ENCODE measurements at regions not wholly inside any gene's neighbourhood (a gene's known extent, or its start where the extent isn't known, plus 50 kb on each side); places are given as distances from the start of the nearest gene placed in this dataset.
"Not testable (repeated sequence)": the region's sequence is repeated elsewhere in the genome, so short reads cannot be mapped to it uniquely, and the experiment has no call there.

DNA sequence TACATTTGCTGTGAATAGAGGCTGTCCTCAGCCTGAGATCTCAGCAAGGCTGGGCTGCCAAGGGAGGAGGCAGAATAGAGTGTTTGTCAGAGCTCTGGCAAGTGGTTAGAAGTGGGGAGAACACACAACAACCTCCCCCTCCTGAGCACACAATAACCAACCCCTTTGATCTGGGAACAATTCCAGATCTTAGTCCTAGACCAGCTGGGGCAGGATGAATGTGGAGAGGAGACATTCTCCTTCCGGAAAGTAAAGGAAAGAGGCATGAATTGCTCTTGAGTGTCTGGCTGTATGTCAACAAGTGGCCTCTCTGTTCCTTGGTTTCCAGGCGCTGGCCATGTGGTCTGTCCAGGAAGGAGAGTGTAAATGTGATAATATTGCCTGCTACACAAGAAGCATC lies 114.9 kb upstream of the TMTC4 start:
- H3K4me2 ChIP-seq (ENCODE audit: low read depth, low read length, poor library complexity, severe bottlenecking) = no peak overlapping the region
- H3K9ac ChIP-seq (ENCODE audit: low read length) = no peak overlapping the region
- H3K27ac ChIP-seq (ENCODE audit: low read length) = no peak overlapping the region
- no peak for DNase-seq
- no peak overlapping the region for H3K4me3 ChIP-seq (ENCODE audit: low read length)
- H2AFZ ChIP-seq (ENCODE audit: low read length) = no peak overlapping the region
- H3K9me3 ChIP-seq (ENCODE audit: low read length) = no peaks in the 10 kb centered on the region
- peaks cover 2% of the 10 kb centered on the region; the same call in 1 of the 2 replicates for H3K27me3 ChIP-seq (ENCODE audit: low read length)
- no peaks in the 10 kb centered on the region for H3K9me2 ChIP-seq (replicated peaks; ENCODE audit: insufficient read depth, low read length)
- no peaks in the 10 kb centered on the region for H4K20me1 ChIP-seq (ENCODE audit: insufficient read depth, low read depth, low read length)
- no peaks in the 10 kb centered on the region for H3K79me2 ChIP-seq (ENCODE audit: low read length)
- H3K36me3 ChIP-seq (ENCODE audit: insufficient read depth, low read length) = no peaks in the 10 kb centered on the region
- H3K4me1 ChIP-seq (ENCODE audit: low read length) = no peaks in the 10 kb centered on the region

DNA sequence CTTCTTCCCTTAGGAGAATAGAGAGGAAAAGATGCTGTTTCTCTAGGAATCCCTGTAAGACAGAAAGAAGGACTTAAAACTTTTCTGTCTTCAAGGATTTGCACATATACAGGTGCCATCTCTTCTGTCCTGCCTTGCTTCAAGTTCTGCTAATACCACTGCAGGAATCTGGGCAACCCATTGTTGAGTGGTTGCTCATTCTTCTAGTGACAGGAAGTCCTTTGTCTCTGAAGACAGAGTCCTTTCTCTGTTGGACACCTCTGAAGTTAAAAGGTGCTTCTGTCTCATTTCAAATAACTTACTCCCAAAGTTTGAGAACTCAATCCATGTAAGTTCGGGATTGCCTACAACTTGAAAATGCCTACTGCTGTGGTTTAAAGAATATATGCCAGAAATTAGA lies 114.4 kb upstream of the TMTC4 start:
- no peak overlapping the region for H2AFZ ChIP-seq (ENCODE audit: low read length)
- H3K27me3 ChIP-seq (ENCODE audit: low read length) = peaks cover 2% of the 10 kb centered on the region; the same call in 1 of the 2 replicates

DNA sequence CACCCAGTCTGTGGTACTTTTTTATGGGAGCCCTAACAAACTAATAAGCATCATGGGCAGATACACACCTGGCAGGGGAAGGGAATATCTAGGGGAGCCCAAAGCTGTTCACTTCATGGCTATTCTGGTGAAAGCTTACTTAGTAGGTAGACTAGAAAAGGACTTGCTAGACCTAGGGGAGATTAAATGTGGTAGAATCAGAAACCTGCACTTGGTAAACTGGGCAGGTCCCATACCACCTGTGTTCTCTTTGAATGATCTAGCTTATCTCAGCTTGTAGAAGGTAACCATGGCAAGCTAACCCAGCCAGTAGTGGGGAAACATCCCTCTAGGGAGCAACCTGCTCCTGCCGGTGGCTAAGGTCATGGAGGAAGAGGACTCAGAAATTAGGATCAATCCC lies 113.9 kb upstream of the TMTC4 start:
- Histone ChIP-seq H3K27me3 (ENCODE audit: low read length) (peaks cover 2% of the 10 kb centered on the region; the same call in 1 of the 2 replicates), H3K9ac (ENCODE audit: low read length) (no peak overlapping the region), H3K4me1 (ENCODE audit: low read length) (no peaks in the 10 kb centered on the region), H2AFZ (ENCODE audit: low read length) (no peak overlapping the region), H3K4me2 (ENCODE audit: low read depth, low read length, poor library complexity, severe bottlenecking) (no peak overlapping the region), H3K9me3 (ENCODE audit: low read length) (no peaks in the 10 kb centered on the region), H3K9me2 (replicated peaks; ENCODE audit: insufficient read depth, low read length) (no peaks in the 10 kb centered on the region), H3K79me2 (ENCODE audit: low read length) (no peaks in the 10 kb centered on the region), H3K36me3 (ENCODE audit: insufficient read depth, low read length) (no peaks in the 10 kb centered on the region), H4K20me1 (ENCODE audit: insufficient read depth, low read depth, low read length) (no peaks in the 10 kb centered on the region), H3K4me3 (ENCODE audit: low read length) (no peak overlapping the region), H3K27ac (ENCODE audit: low read length) (no peak overlapping the region)
- no peak for DNase-seq

More for the DNA sequence above, 114.4 kb upstream of the TMTC4 start:
- no peak overlapping the region for H3K4me3 ChIP-seq (ENCODE audit: low read length)
- no peaks in the 10 kb centered on the region for H3K9me3 ChIP-seq (ENCODE audit: low read length)
- H3K9me2 ChIP-seq (replicated peaks; ENCODE audit: insufficient read depth, low read length) = no peaks in the 10 kb centered on the region
- no peak for DNase-seq
- no peak overlapping the region for H3K27ac ChIP-seq (ENCODE audit: low read length)
- H3K79me2 ChIP-seq (ENCODE audit: low read length) = no peaks in the 10 kb centered on the region
- H3K4me2 ChIP-seq (ENCODE audit: low read depth, low read length, poor library complexity, severe bottlenecking) = no peak overlapping the region
- H3K4me1 ChIP-seq (ENCODE audit: low read length) = no peaks in the 10 kb centered on the region
- no peaks in the 10 kb centered on the region for H3K36me3 ChIP-seq (ENCODE audit: insufficient read depth, low read length)
- H4K20me1 ChIP-seq (ENCODE audit: insufficient read depth, low read depth, low read length) = no peaks in the 10 kb centered on the region
- H3K9ac ChIP-seq (ENCODE audit: low read length) = no peak overlapping the region

DNA sequence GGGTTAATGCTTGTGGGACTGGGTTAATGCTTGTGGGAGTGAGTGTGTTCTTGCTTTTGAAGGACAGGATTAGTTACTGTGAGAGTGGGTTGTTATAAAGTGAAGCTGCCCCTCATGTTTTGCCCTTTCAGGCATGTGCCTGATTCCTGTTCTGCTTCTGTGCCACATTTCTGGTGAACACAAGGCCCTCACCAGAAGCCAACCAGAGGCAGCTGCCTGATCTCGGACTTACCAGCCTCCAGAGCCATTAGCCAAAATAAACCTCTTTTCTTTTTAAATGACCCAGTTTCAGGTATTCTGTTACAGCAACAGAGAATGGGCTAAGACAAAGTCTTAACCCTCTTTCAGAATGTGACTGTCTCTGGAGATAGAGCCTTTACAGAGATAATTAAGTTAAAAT lies 113.3 kb upstream of the TMTC4 start:
- Histone ChIP-seq H3K27ac (ENCODE audit: low read length) (no peak overlapping the region), H2AFZ (ENCODE audit: low read length) (no peak overlapping the region), H3K4me1 (ENCODE audit: low read length) (no peaks in the 10 kb centered on the region), H3K36me3 (ENCODE audit: insufficient read depth, low read length) (no peaks in the 10 kb centered on the region), H3K9me2 (replicated peaks; ENCODE audit: insufficient read depth, low read length) (no peaks in the 10 kb centered on the region), H3K27me3 (ENCODE audit: low read length) (peaks cover 2% of the 10 kb centered on the region; the same call in 1 of the 2 replicates), H3K79me2 (ENCODE audit: low read length) (no peaks in the 10 kb centered on the region), H3K9me3 (ENCODE audit: low read length) (no peaks in the 10 kb centered on the region), H3K9ac (ENCODE audit: low read length) (no peak overlapping the region), H4K20me1 (ENCODE audit: insufficient read depth, low read depth, low read length) (no peaks in the 10 kb centered on the region), H3K4me3 (ENCODE audit: low read length) (no peak overlapping the region), H3K4me2 (ENCODE audit: low read depth, low read length, poor library complexity, severe bottlenecking) (no peak overlapping the region)
- DNase-seq = no peak

DNA sequence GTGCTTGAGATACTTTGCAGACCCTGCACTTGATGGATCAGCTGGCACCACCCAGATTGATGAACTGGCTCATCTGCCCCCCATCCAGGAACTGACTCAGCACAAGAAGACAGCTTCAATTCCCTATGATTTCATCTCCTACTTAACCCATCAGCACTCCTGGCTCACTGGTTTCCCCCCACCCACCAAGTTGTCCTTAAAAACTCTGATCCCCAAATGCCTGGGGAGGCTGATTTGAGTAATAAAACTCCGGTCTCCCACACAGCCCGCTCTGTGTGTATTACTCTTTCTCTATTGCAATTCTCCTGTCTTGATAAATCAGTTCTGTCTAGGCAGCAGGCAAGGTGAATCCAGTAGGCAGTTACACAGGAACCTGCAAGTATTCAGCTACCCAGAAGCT lies 102.1 kb upstream of the TMTC4 start:
- not testable (repeated sequence) for H3K27ac ChIP-seq (ENCODE audit: low read length); H3K27me3 ChIP-seq (ENCODE audit: low read length); H3K9ac ChIP-seq (ENCODE audit: low read length); H4K20me1 ChIP-seq (ENCODE audit: insufficient read depth, low read depth, low read length); H3K79me2 ChIP-seq (ENCODE audit: low read length); H3K9me2 ChIP-seq (replicated peaks; ENCODE audit: insufficient read depth, low read length); H3K4me3 ChIP-seq (ENCODE audit: low read length); H3K36me3 ChIP-seq (ENCODE audit: insufficient read depth, low read length); DNase-seq; H3K4me2 ChIP-seq (ENCODE audit: low read depth, low read length, poor library complexity, severe bottlenecking); H2AFZ ChIP-seq (ENCODE audit: low read length); H3K9me3 ChIP-seq (ENCODE audit: low read length); H3K4me1 ChIP-seq (ENCODE audit: low read length)

DNA sequence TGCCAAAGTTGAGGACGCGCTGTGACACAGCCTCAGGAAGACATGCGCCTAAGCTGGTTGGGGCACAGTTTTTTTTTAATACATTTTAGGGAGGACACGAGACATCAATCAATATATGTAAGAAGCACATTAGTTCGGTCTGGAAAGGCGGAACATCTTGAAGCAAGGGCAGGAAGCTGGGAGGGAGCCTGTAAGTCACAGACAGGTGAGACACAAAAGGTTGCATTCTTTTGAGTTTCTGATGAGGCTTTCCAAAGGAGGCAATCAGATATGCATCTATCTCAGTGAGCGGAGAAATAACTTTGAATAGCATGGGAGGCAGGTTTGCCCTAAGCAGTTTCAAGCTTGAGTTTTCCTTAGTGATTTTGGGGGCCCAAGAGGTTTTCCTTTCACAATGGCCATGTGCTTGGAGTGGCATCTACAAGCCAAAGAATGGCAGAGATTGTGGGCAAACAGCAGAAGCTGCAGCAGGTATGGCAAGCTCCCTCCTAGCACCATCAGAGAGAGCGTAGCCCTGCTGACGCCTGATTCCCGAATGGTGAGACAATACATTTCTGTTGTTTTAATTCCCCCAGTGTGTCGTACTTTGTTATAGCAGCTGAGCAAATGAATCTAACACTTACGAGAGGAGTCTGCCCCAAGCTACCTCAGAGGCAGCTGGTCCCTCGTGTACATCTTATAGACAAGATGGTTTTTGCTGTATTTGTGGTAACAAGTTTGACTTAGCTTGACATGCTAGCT lies 99.5 kb upstream of the TMTC4 start:
- Histone ChIP-seq H3K4me2 (ENCODE audit: low read depth, low read length, poor library complexity, severe bottlenecking) (no peak overlapping the region), H3K9ac (ENCODE audit: low read length) (no peak overlapping the region), H3K4me3 (ENCODE audit: low read length) (no peak overlapping the region), H3K4me1 (ENCODE audit: low read length) (no peaks in the 10 kb centered on the region), H3K9me3 (ENCODE audit: low read length) (no peaks in the 10 kb centered on the region), H3K27ac (ENCODE audit: low read length) (no peak overlapping the region), H4K20me1 (ENCODE audit: insufficient read depth, low read depth, low read length) (no peaks in the 10 kb centered on the region), H2AFZ (ENCODE audit: low read length) (no peak overlapping the region), H3K27me3 (ENCODE audit: low read length) (no peaks in the 10 kb centered on the region), H3K36me3 (ENCODE audit: insufficient read depth, low read length) (no peaks in the 10 kb centered on the region), H3K9me2 (replicated peaks; ENCODE audit: insufficient read depth, low read length) (no peaks in the 10 kb centered on the region), H3K79me2 (ENCODE audit: low read length) (no peaks in the 10 kb centered on the region)
- DNase-seq = no peak

DNA sequence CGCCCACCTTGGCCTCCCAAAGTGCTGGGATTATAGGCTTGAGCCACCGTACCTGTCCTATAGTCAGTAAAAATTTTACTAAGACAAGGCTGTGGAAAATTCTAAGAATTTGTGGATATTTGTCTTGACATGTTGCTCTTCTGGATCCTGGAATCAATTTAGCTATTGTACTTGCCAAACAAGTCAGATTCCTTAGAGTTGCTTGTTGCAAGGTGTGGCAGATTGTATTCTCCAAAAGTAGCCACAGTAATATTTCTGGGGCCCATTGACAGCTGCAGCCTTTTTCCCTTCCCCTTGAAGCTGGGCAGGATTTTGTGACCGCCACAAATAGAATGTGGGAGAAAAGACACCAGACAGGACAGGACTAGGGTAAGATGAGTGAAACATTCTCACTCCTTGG lies 98.8 kb upstream of the TMTC4 start:
- H3K9me3 ChIP-seq (ENCODE audit: low read length) = no peaks in the 10 kb centered on the region
- H3K9ac ChIP-seq (ENCODE audit: low read length) = no peak overlapping the region
- H3K27ac ChIP-seq (ENCODE audit: low read length) = no peak overlapping the region
- DNase-seq = no peak
- no peak overlapping the region for H3K4me3 ChIP-seq (ENCODE audit: low read length)
- H3K4me1 ChIP-seq (ENCODE audit: low read length) = no peaks in the 10 kb centered on the region
- H3K79me2 ChIP-seq (ENCODE audit: low read length) = no peaks in the 10 kb centered on the region
- no peak overlapping the region for H2AFZ ChIP-seq (ENCODE audit: low read length)
- H3K4me2 ChIP-seq (ENCODE audit: low read depth, low read length, poor library complexity, severe bottlenecking) = no peak overlapping the region
- no peaks in the 10 kb centered on the region for H3K9me2 ChIP-seq (replicated peaks; ENCODE audit: insufficient read depth, low read length)
- no peaks in the 10 kb centered on the region for H4K20me1 ChIP-seq (ENCODE audit: insufficient read depth, low read depth, low read length)
- H3K36me3 ChIP-seq (ENCODE audit: insufficient read depth, low read length) = no peaks in the 10 kb centered on the region
- no peaks in the 10 kb centered on the region for H3K27me3 ChIP-seq (ENCODE audit: low read length)

DNA sequence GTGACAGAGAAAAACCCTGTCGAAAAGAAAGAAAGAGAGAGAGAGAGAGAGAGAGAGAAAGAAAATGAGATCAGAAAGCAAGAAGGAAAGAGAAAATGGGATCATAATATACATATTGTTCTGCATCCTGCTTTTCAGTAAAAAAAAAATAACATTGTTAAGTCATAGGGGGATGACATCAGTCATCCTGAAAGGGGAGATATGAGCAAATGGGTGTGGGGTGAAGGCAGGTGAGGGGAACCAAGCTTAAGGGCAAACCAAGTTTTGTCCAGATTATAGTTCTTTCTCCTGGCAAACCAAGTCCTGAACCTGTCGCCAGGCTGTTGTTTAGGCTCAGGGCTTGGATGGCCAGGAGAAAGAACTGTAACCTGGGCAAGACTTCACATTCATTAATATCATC lies 92.6 kb upstream of the TMTC4 start:
- Histone ChIP-seq H3K4me3 (ENCODE audit: low read length) (no peak overlapping the region), H3K36me3 (ENCODE audit: insufficient read depth, low read length) (no peaks in the 10 kb centered on the region), H2AFZ (ENCODE audit: low read length) (no peak overlapping the region), H3K4me1 (ENCODE audit: low read length) (no peaks in the 10 kb centered on the region), H3K9me3 (ENCODE audit: low read length) (no peaks in the 10 kb centered on the region), H3K4me2 (ENCODE audit: low read depth, low read length, poor library complexity, severe bottlenecking) (no peak overlapping the region), H3K27me3 (ENCODE audit: low read length) (no peaks in the 10 kb centered on the region), H3K27ac (ENCODE audit: low read length) (no peak overlapping the region), H3K9me2 (replicated peaks; ENCODE audit: insufficient read depth, low read length) (no peaks in the 10 kb centered on the region), H3K9ac (ENCODE audit: low read length) (no peak overlapping the region), H3K79me2 (ENCODE audit: low read length) (no peaks in the 10 kb centered on the region), H4K20me1 (ENCODE audit: insufficient read depth, low read depth, low read length) (no peaks in the 10 kb centered on the region)
- DNase-seq = no peak

Measured in Karpas-422 (cell line).